ENCODE measurements at regions not wholly inside any gene's neighbourhood (a gene's known extent, or its start where the extent isn't known, plus 50 kb on each side); places are given as distances from the start of the nearest gene placed in this dataset.

DNA sequence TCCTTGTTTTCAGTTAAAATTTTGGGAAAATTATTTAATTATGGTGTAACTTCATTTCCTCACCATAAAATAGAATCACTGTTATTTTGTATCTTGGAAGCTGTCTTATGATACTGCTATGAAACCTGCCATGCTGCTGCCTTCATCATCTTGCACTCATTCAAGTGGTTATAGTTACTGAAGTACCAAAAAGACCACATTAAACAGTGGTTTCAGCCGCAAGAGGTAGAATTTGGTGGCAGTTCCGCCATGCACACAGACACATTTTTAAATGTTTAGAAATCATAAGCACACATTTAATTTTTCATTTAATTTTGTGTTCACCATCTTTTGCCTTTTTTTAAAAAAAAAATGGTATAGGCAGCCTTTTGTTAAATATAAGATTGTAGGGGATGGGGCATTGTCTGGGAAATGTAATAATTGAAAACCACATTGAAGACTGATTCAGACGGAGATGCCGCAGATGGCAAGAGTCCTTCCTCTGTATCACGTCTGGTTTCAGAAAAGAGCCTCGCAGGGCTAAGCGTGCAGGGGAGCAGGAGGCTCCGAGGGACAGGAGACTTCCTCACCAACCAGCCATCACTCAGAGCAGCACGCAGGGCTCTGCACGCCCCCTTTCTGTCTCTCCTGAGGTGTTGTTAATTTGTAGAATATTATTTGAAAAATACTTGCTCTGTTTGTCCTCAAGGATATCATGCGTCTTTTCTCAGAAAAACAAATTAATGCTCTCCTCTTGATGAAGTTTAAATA lies 115.2 kb upstream of the PELI2 start:
- no TSS peak for BruUV-seq (replicated peaks)
- Mint-ChIP-seq H3K36me3 (ENCODE audit: insufficient read depth, unreplicated experiment) (no peaks in the 10 kb centered on the region), H3K27me3 (ENCODE audit: insufficient read depth, unreplicated experiment) (no peaks in the 10 kb centered on the region), H3K4me1 (ENCODE audit: low read depth, unreplicated experiment) (peaks cover 15% of the 10 kb centered on the region), H3K4me3 (ENCODE audit: unreplicated experiment) (no peak overlapping the region), H3K27ac (ENCODE audit: unreplicated experiment) (peak overlapping the region; percentile 22), H3K9me3 (ENCODE audit: unreplicated experiment) (peaks cover 20% of the 10 kb centered on the region)
- DNase-seq: no peak
- H3K9me3 ChIP-seq: no peaks in the 10 kb centered on the region
- H3K4me3 ChIP-seq (ENCODE audit: low read depth, low read length): no peak overlapping the region
- ChIA-PET POLR2A (no interaction called here), CTCF (no interaction called here)
- TF ChIP-seq, protein P1, sequence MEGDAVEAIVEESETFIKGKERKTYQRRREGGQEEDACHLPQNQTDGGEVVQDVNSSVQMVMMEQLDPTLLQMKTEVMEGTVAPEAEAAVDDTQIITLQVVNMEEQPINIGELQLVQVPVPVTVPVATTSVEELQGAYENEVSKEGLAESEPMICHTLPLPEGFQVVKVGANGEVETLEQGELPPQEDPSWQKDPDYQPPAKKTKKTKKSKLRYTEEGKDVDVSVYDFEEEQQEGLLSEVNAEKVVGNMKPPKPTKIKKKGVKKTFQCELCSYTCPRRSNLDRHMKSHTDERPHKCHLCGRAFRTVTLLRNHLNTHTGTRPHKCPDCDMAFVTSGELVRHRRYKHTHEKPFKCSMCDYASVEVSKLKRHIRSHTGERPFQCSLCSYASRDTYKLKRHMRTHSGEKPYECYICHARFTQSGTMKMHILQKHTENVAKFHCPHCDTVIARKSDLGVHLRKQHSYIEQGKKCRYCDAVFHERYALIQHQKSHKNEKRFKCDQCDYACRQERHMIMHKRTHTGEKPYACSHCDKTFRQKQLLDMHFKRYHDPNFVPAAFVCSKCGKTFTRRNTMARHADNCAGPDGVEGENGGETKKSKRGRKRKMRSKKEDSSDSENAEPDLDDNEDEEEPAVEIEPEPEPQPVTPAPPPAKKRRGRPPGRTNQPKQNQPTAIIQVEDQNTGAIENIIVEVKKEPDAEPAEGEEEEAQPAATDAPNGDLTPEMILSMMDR (IDR thresholded peaks at IDR 0.05; ENCODE audit: insufficient read depth in 1 of 2, low read depth in 1 of 2, low read length in 1 of 2, severe bottlenecking in 1 of 2, unreplicated experiment in 1 of 2): no peak
- H3K36me3 ChIP-seq (ENCODE audit: control insufficient read depth, insufficient read depth, low read length): no peaks in the 10 kb centered on the region
- intact Hi-C loops (cut with micrococcal nuclease; ENCODE audit: unreplicated experiment): no loop called here
- peaks cover 35% of the 10 kb centered on the region for H3K4me1 ChIP-seq
- no peaks in the 10 kb centered on the region for H3K27me3 ChIP-seq (replicated peaks; ENCODE audit: control insufficient read depth, insufficient read depth, low read length)

DNA sequence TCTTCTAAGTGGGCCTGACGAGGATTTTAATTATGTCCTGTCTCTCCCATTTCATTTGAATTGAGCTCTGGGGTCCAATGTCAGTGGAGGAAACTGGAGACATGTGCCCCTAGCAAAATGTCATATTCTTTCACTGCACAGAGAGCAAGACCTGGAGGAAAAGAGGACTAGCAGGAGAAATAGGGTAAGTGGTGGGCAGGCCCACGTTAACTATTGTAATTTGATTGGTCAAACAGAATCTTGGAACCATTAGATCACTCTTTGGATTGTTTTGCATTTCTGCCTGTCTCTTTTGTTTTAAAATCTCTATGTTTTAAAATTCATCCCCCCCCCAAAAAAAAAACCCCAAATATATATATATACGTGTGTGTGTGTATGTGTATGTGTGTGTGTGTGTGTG lies 113.9 kb upstream of the PELI2 start:
- Mint-ChIP-seq H3K9me3 (ENCODE audit: unreplicated experiment) (peaks cover 10% of the 10 kb centered on the region), H3K4me3 (ENCODE audit: unreplicated experiment) (peak overlapping the region; percentile 74), H3K36me3 (ENCODE audit: insufficient read depth, unreplicated experiment) (no peaks in the 10 kb centered on the region), H3K27me3 (ENCODE audit: insufficient read depth, unreplicated experiment) (no peaks in the 10 kb centered on the region), H3K4me1 (ENCODE audit: low read depth, unreplicated experiment) (peaks cover 15% of the 10 kb centered on the region), H3K27ac (ENCODE audit: unreplicated experiment) (peak overlapping the region; percentile 95)
- TF ChIP-seq, protein P1 (IDR thresholded peaks at IDR 0.05; ENCODE audit: insufficient read depth in 1 of 2, low read depth in 1 of 2, low read length in 1 of 2, severe bottlenecking in 1 of 2, unreplicated experiment in 1 of 2): no peak
- intact Hi-C loops (cut with micrococcal nuclease; ENCODE audit: unreplicated experiment): no loop called here
- no peaks in the 10 kb centered on the region for H3K27me3 ChIP-seq (replicated peaks; ENCODE audit: control insufficient read depth, insufficient read depth, low read length)
- BruUV-seq (replicated peaks): TSS peak; percentile 85
- H3K4me1 ChIP-seq: peaks cover 35% of the 10 kb centered on the region
- ChIA-PET POLR2A (no interaction called here), CTCF (no interaction called here)
- no peak overlapping the region for H3K4me3 ChIP-seq (ENCODE audit: low read depth, low read length)
- DNase-seq: no peak
- no peaks in the 10 kb centered on the region for H3K9me3 ChIP-seq
- no peaks in the 10 kb centered on the region for H3K36me3 ChIP-seq (ENCODE audit: control insufficient read depth, insufficient read depth, low read length)

DNA sequence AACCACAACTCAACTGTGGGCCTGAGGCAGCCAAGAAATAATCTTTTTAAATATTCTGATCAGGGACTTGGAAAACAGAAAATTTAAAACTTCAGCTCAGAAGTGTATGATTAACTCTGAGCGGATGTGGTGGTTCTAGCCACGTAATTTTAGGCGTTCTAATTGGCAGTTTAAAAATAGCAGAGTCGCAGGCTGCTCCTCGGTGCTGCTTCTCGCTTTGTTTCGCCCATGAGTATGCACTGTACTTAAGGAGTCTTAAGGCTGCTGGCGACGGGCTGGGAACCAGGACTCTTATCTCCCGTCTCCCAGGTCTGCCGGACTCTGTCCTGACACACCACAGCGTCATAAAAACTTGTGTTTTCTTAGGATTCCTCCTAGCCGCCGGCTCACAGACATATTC lies 113.4 kb upstream of the PELI2 start:
- TF ChIP-seq, protein P1 (IDR thresholded peaks at IDR 0.05; ENCODE audit: insufficient read depth in 1 of 2, low read depth in 1 of 2, low read length in 1 of 2, severe bottlenecking in 1 of 2, unreplicated experiment in 1 of 2): no peak
- H3K4me1 Mint-ChIP-seq (ENCODE audit: low read depth, unreplicated experiment): peaks cover 15% of the 10 kb centered on the region
- BruUV-seq (replicated peaks): no TSS peak

More for the DNA sequence above, 113.4 kb upstream of the PELI2 start:
- peaks cover 10% of the 10 kb centered on the region for H3K9me3 Mint-ChIP-seq (ENCODE audit: unreplicated experiment)
- H3K4me3 Mint-ChIP-seq (ENCODE audit: unreplicated experiment): peak overlapping the region; percentile 74
- H3K36me3 ChIP-seq (ENCODE audit: control insufficient read depth, insufficient read depth, low read length): no peaks in the 10 kb centered on the region
- peak; percentile 62 to 77 for DNase-seq
- peaks cover 35% of the 10 kb centered on the region for H3K4me1 ChIP-seq
- H3K4me3 ChIP-seq (ENCODE audit: low read depth, low read length): 0 out of 2 replicates have a peak overlapping the region, but pooled peaks have one; percentile 8
- ChIA-PET CTCF (no interaction called here), POLR2A (no interaction called here)
- H3K27ac Mint-ChIP-seq (ENCODE audit: unreplicated experiment): peak overlapping the region; percentile 95
- H3K27me3 ChIP-seq (replicated peaks; ENCODE audit: control insufficient read depth, insufficient read depth, low read length): no peaks in the 10 kb centered on the region
- H3K9me3 ChIP-seq: no peaks in the 10 kb centered on the region
- intact Hi-C loops (cut with micrococcal nuclease; ENCODE audit: unreplicated experiment): loop anchor here (1.0 kb wide), 1 partner anchor 95 kb away; no protein-coding TSS in a partner anchor
- no peaks in the 10 kb centered on the region for H3K36me3 Mint-ChIP-seq (ENCODE audit: insufficient read depth, unreplicated experiment)
- H3K27me3 Mint-ChIP-seq (ENCODE audit: insufficient read depth, unreplicated experiment): no peaks in the 10 kb centered on the region
